Islet precursor cell (in vitro differentiated cells): ENCODE measurements at regions not wholly inside any gene's neighbourhood (a gene's known extent, or its start where the extent isn't known, plus 50 kb on each side); places are given as distances from the start of the nearest gene placed in this dataset.

Experiments used
- DNase-seq: peaks from one replicate; pipeline ENCODE4 v3.0.0-alpha.2; 2018

DNA sequence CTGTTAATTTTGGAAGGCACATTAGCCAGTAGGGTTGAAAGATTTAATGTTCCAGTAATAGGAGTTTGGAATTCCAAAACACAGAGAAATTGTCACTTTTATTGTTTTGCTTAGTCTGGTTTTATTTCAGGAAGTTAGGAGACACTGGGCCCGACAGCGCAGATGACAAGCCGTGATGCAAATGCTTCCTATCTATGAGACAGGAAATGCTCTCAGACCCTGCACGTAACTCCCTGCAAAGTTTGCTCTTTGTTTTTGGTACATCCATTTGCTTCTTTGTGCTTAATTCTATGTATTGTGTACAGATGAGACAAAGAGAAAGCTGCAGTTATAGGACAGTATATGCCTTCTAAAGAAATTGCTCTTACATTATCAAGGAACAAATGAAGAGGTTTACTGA lies 201.6 kb upstream of the SGK1 start:
- DNase-seq, result no peak

DNA sequence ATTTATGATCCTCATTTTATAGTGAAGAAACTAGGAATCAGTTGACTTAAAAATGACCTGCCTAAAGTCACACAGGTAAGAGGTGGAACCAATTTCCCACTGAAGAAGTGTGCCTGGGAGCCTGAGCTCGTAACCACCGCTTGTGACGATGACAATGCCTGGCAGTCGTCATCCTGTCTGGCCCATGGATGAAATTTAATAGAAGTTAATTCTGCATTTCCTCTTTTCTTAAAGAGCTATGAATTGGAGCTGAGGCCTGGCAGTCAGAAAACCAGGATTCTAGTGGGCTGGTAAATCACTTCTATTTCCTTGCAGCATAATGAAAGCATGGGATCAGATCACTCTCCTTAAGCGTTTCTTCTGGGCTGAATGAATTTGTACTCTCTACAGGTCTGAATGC lies 200.0 kb upstream of the SGK1 start:
- no peak for DNase-seq

DNA sequence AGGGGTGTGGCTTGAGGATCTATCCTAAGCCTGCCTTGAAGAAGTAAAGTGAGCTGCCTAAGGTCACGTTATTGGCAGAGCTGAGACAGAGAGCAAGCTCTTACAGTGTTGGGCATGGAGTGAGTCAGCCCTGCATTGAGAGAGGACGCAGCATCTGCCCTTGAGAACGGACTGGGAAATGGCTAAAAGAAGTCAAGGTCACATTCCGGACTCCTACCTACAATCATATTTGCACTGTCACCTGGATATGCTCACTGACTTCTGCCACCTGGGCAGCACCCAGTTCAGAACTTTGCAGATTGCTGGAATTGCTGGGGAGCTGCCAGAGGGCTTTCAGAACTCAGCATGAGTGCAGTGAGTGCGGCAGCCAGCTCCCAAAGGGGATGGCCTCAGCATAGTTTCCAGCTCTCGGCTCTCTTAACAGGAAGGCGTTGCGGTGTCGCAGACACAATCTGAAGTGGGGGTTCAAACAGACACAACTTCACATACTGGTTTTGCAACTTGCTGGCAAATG lies 199.3 kb upstream of the SGK1 start:
- DNase-seq, result peak; percentile 87

DNA sequence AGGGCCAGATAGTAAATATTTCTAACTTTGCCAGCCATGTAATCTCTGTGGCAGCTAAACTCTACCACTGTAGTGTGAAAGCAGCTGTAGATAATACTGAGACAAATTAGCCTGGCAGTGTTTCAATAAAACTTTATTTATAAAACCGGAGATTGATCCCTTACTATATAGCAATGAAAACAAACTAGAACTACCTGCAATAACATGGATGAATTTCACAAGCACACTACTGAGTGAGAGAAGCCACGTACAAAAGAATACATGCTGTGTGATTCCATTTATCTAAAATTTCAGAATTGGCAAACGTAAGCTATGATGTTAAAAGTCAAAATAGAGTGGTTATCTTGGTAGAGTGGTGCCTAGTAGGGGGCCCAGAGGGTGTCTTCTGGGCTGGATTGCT lies 198.7 kb upstream of the SGK1 start:
- no peak for DNase-seq

DNA sequence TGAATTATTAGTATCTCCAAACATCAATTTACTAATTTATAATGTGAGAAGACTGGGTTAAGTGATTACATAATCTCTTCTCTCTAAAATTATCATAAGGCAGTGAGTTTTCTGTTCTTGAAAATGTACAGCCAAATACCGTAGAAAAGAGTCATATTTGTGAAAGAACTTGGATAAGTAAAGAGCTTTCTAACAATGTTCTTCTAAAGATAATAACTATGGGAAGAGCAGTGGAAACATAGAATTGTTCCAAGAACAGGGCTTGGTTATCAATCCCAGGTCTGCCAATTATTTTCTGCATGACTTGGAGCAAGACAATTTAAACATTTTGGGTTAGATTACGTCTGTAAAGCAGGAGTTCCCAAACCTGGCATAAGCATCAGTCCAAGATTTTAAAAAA lies 198.1 kb upstream of the SGK1 start:
- no peak for DNase-seq

DNA sequence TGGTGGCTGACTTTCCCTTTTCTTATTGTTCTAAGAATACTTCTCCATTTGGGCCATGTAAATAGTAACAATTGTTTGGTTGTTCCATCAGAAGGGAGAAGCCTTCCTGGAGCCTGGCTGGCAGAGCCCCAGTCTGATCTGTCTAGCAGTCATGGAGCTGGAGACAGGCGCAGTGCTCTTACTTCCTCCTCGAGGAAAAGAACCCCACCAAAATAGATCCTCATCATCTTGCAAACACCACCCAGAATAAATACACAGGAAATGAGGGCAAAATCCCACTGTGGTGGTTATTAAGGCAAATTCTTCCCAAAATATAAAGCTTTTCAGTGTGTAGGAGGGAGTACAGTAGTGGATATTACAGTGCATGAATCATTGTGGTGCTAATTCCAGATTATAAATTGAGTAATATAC lies 195.1 kb upstream of the SGK1 start:
- no peak for DNase-seq

DNA sequence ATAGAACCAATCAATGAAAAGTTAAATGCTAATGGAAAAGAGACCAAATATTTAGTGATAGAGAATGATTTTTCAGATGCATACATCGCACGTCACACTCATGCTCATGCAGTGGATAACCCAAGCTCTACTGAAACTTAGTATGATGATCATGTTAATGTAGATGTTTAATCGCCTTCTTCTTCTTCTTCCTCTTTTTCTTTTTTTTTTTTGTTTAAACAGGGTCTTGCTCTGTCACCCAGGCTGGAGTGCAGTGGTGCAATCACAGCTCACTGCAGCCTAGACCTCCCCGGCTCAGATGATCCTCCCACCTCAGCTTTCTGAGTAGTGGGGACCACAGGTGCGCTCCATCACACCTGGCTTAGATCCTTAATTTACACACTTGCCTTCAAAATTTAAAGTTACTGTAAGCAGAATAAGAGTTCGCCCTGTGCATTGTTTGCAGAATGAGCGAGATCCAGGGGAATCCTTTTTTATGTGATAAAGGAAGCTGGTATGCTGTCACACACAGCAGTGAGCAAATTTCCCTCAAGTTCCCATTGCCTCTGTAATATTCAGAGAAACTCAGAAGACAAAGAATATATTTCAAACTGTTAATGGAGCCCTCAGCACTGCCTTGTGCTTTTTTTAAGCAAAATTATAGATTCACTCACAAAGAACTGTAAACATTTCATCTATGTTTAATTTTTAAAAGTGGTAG lies 194.2 kb upstream of the SGK1 start:
- DNase-seq, result no peak

DNA sequence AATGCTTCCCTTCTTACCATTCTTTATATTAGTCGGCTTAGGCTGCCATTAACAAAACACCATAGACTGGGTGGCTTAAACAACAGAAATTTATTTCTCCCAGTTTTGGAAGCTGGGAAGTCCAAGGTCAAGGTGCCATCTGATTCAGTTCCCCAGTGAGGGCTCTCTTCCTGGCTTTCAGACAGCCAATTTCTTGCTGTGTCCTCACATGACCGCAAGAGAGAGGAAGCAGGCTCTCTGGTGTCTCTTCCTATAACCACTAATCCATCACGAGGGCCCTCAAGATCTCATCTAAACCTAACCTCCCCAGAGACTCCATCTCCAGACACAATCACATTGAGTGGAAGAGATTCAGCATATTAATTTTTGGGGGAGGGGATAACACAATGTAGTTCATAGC lies 193.0 kb upstream of the SGK1 start:
- no peak for DNase-seq

DNA sequence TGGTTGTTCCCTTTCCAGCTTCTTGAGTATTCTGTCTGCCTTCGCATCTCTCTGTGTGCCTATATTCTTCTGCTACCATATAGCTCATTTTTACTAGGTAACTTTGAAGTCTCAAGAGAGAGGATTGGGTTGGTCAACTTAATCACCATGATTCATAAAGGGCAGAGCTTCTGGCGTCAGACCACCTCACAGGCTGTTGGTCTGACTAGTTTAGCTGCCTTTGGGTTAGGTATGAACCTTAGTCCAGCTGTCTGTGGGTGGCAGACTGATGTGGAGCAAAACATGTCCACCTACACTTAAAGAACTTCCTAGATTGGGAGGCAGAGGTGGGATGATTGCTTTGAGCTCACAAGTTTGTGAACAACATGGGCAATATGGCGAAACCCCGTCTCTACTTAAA lies 192.2 kb upstream of the SGK1 start:
- DNase-seq, result no peak

DNA sequence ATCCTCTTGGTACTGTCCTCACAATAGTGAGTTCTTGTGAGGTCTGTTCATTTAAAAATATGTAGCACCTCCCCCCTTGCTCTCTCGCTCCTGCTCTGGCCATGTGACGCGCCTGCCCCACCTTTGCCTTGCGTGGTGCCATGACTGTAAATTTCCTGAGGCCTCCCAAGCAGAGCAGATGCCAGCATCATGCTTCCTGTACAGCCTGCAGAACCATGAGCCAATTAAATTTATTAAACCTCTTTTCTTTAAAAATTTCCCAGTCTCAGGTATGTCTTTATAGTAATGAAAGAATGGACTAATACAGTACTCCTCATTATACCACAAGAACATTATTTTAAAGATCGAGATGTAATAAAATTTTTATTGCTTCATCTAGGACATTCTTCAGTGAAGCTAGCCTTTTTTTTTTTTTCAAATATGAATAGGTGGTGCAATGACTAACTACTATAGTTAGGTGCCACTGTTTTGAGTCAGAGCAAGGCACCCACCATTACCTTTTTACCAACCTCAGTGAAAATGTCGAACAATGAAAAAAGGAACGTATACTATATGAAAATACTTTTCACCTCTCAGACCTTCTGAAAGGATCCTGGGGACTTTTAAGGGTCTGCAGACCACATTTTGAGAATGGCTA lies 191.1 kb upstream of the SGK1 start:
- DNase-seq, result no peak

DNA sequence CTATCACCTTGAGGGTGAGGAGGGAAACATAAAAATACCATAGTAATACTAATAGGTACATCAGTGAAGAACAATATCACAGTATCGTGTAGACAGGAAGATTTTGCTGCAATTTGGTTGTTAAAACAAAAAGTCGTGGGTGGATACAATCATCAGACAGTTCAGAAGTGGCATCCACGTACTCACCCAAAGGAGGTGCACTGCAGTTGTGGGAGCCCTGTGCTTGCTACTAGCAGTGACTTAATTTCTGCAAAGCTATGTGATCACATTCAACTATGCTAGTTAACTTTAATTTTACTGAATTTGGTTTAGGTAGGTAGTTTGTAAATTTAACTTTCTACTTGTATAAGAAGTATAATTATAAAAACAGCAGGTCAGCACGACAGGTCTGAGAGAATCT lies 188.2 kb upstream of the SGK1 start:
- no peak for DNase-seq

DNA sequence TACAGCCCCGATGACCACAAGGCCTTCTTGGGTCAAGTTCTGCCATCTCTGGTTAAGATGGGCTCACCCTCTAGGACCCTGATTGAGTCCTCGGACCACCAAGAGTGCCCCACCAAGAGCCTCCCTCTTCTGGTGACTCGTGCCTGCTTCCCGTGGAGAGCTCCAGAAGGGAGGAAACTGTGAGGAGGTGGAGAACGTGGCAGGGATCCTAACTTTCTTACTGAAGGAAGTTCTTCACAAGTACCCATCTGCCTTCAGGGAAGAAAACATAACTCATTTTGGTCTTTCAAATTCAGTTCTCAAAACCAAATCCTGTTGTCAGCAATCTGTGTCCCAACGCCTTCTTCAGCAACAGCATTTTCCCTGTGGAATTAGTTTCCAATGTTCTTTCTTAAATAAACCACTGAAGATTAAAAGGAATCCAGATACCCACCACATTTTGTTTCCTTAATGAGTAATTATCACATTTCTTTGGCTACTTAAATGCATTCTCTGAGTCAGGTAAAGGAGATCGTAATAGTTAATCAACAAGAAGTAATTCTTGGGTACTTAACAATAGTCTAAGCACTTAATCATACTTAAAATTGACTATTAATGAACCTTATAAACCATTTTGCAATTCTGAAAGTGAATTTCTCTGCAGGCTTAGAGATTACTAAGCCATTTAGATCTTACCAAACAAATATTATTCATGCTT lies 185.8 kb upstream of the SGK1 start:
- no peak for DNase-seq

DNA sequence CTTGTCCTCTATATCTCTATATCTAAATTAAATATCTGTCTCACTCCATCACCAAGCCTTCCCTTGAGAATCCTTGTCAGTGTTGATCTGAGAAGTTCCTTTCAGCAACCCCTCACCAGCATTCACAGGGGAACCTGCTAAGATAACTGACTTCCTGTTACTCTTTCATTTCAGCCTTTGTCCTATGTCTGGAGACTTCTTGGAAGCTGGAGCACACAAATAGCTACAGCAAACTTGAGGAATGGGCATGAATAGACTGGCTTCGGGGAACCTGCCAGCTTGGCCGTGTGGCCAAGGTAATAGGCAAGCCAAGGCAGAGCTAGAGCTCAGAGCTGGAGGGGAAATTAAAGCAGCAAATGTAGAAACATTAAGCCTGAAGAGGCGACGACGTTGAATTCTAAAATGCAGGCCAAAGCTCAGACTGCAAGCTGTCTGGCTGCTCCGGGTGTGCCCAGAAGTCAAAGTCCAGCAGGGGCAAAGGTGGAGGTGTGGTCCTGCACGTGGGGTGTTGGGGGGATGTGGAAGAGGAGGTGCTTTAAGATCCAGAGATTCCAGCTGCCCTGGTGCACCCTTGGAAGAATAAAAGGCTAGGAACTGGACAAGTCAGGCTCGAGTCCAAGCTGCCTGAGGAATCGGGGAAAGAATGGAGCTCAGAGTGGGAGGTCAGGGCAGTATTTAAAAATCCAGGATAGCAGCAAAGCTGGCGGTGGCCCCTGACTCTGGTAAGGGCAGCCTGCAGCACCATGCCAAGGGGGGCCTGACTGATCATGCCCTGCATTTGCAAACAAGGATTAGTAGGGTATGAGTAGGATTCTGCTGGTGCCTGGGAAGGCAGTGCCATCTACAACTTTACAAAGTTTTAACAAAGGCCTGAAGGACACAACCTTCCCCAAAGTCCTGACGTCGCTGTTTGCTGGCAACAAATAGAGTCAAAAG lies 185.0 kb upstream of the SGK1 start:
- no peak for DNase-seq

DNA sequence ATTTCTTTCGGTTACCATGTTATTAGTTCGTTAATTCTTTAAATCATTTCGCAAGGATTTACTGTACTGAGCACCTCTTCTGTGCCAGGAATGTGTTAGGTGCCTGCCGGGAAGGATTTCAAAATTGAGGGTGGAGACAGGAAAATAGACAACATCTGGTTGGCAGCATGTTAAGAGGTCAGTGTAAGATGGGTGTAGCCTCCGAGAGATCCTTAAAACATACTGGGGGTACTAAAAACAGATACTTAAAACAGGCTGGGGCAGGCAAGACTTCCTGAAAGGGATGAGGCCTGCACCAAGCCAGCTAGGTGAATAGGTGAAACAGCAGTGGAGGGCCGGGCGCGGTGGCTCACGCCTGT lies 178.0 kb upstream of the SGK1 start:
- DNase-seq, result no peak

DNA sequence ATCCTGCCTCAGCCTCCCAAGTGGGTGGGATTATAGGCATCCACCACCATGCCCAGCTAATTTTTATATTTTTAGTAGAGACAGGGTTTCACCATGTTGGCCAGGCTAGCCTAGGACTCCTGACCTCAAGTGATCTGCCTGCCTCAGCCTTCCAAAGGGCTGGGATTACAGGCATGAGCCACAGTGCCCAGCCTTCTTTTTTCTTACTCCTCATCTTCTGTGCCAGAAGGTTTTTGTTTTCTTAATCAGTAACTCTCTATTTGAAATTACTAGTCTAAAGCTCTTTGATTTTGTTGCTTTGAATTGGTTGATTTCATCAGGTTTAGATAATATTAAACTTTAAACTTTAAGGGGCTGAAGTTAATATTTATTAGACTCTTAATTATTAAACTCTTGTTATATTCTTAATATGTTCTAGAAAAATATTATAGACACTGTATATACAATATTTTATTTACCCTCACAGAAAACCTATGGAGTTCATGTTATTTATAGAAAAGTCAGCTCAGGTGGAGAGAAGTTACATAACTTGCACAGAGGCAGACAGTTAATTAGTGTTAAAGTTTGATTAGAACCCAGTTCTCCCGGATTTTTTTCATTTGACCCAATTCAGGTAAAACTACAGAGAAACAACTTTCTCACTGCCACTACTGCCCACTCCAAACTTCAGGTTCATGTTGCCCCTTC lies 177.4 kb upstream of the SGK1 start:
- DNase-seq, result no peak

DNA sequence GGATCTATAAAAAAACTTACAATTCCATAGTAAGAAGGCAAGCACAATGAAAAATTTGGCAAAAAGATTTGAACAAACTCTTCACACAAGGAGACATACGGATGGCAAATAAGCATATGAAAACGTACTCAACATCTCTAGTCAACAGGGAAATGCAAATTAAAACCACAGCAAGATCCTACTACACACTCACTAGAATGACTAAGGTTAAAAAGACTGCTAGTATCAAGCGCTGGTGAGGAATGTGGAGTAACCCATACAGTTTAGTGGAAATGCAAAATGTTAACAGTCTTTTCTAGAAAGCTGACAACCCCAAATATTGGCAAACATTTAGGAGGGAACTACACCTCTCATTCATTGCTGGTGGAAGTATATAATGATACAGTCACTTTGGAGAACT lies 175.9 kb upstream of the SGK1 start:
- DNase-seq, result no peak

DNA sequence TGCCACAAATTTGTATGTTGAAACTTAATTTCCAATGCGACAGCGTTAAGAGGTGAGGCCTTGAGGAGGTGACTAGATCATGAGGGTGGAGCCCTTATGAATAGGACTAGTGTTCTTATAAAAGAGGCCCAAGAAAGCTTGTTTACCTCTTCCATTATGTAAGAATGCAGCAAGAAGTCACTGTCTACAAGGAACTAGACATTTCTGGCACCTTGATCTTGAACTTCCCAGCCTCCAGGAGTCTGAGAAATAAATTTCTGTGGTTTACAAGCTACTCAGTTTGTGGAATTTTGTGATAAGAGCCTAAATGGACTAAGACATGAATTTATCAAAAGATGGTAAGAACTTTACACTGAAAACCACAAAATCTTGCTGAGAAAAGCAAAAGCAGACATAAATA lies 173.6 kb upstream of the SGK1 start:
- no peak for DNase-seq

DNA sequence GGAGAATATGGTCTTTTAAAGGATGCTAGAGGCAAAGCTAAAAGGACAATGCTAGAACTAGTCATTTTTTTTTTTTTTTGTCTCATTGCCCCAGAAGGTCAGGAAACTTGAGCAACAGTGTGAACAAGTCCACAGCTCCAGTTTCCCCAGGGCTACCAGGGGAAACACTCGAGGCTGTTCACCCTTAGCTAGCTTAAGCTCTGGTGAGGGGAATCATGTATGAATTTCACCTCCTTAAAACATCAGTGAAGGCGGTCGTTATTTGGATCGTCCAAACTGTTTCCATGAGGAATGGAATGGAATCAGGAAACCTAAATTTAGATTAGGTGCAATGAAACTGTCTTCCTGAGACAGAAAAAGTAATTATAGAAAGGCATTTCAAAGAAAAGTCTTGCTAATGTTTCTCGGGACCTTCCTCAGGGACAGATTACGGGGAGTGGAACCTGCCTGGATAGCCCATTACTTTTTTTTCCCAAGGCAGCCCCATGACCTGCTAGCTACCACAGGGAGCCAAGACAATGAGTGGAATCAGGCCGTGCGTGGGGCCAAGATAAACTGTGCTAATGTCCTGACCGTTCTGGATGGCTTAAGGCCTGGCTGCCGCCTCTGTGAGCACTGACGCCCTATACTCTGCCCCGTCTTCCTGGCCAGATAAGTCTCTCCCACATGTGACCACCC lies 164.8 kb upstream of the SGK1 start:
- no peak for DNase-seq

DNA sequence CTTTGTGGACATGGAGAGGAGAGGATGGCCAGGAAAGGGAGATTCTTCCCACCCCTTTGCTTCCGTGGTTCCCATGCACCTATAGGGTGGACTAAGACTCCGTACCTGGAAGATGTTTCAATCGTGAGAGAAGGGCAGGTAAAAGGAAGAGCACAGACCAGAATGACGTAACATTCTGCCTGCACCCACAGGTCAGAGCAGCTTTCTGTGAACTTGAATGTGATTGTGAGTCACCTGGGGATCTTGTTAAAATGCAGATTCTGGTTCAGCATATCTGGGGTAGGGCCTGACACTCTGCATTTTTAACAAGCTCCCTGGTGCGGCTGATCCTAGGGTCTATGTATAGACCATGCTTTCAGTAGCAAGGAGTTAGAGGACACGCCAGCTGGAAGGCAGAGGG lies 164.1 kb upstream of the SGK1 start:
- no peak for DNase-seq

DNA sequence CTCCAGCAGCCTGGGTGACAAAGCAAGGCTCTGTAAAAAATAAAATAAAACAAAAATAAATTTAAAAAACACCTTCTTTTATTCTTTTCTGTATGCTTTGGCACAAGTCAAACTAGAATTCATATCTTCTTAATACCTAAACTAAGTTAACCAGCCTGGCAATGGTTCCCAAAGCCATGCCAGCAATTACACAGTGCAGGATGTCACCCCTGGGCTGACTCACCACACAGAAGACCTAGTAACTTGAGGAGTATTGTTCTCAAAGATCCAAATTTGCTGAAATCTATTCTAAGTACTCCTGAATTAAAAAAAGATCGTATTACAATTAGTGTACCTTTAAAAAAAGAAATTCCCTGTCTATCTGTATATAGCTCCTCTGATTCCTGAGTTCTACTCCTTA lies 162.7 kb upstream of the SGK1 start:
- DNase-seq, result no peak

DNA sequence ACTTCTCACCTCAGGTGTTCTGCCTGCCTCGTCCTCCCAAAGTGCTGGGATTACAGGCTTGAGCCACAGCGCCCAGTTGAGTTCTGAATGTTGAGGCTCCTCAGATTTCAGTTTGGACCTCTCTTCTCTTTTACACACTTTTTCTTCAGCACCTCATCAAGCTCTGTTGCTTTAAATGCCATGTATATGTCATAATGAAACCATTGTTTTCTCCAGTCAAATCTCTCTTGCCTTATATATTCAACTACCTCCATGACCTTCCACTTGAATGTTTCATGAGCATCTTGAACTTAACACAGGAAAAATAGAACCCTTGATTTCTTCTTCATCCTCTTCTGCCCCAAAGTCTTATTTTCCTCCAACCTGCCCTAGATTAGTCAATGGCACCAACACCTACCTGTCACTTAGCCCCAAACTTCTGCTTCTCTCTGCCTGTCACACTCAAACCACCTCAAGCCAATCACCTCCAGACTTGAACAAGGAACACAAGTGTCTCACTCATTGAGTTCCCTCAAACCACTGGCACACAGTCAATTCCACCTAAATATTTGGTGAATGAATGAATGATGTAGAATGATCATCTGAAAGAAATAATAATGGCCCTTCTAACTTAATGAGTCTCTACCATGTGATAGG lies 161.0 kb upstream of the SGK1 start:
- DNase-seq, result no peak
